ENCODE measurements at regions not wholly inside any gene's neighbourhood (a gene's known extent, or its start where the extent isn't known, plus 50 kb on each side); places are given as distances from the start of the nearest gene placed in this dataset.

DNA sequence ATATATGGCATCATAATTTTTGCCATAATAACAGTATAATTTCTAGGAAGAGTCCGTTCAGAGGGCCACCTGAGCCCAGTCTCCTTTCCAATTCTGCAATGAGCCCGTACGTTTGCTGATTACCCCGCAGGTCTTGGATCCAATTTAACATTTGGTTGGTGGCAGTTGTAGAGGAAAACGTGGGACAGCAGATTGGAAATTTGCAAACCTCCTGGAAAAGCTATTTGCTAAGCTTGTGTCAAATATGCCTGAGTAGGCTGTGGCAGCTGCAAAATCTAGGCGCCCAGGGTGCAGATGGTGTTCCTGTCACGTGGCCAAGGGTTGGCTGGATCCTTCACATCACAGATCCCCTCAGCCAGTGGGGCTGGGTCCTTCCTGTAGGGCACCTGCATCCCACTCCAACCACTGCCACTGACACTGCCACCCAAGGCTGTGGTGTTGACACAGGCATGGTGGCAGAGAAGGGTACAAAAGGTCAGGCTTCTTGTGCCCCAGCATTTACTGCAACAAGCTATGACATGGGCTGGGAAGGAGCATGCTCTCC lies 174.8 kb upstream of the SYT6 start:
- TF ChIP-seq, protein P1, sequence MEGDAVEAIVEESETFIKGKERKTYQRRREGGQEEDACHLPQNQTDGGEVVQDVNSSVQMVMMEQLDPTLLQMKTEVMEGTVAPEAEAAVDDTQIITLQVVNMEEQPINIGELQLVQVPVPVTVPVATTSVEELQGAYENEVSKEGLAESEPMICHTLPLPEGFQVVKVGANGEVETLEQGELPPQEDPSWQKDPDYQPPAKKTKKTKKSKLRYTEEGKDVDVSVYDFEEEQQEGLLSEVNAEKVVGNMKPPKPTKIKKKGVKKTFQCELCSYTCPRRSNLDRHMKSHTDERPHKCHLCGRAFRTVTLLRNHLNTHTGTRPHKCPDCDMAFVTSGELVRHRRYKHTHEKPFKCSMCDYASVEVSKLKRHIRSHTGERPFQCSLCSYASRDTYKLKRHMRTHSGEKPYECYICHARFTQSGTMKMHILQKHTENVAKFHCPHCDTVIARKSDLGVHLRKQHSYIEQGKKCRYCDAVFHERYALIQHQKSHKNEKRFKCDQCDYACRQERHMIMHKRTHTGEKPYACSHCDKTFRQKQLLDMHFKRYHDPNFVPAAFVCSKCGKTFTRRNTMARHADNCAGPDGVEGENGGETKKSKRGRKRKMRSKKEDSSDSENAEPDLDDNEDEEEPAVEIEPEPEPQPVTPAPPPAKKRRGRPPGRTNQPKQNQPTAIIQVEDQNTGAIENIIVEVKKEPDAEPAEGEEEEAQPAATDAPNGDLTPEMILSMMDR (IDR thresholded peaks at IDR 0.05; ENCODE audit: insufficient read depth, low read length, poor library complexity, severe bottlenecking) = no peak
- TF ChIP-seq EZH2phosphoT487 (conservative IDR thresholded peaks at IDR 0.05; ENCODE audit: low read length) = no peak

Measured in SU-DHL-6 (cell line).